GM06990 (cell line): ENCODE measurements at regions not wholly inside any gene's neighbourhood (a gene's known extent, or its start where the extent isn't known, plus 50 kb on each side); places are given as distances from the start of the nearest gene placed in this dataset.

Source experiments
- DNase-seq: peaks from one replicate; pipeline ENCODE4 v3.0.0-alpha.2; 2011; ENCODE audit not compliant: insufficient read length; ENCODE audit errors: extremely low read depth
- H3K27me3 ChIP-seq: replicated peaks from 2 replicates; pipeline ENCODE4 v1.6.0; 2011; ENCODE audit warnings: low read length; ENCODE audit not compliant: control insufficient read depth, insufficient read depth
- H3K36me3 ChIP-seq: 2 replicates; pipeline ENCODE4 v1.5.1; 2011; ENCODE audit warnings: low read length; ENCODE audit not compliant: control insufficient read depth, insufficient read depth
- H3K4me3 ChIP-seq: replicated peaks from 2 replicates; pipeline ENCODE4 v1.5.1; 2011; ENCODE audit warnings: low read depth, mild to moderate bottlenecking, control low read depth, low read length
- TF ChIP-seq, protein P1 (sequence below): IDR thresholded peaks from 2 replicates; pipeline ENCODE4 v1.5.1; 2011; ENCODE audit warnings: low read length, control low read depth, mild to moderate bottlenecking, inconsistent platforms; ENCODE audit not compliant: insufficient read depth, poor library complexity, severe bottlenecking

DNA sequence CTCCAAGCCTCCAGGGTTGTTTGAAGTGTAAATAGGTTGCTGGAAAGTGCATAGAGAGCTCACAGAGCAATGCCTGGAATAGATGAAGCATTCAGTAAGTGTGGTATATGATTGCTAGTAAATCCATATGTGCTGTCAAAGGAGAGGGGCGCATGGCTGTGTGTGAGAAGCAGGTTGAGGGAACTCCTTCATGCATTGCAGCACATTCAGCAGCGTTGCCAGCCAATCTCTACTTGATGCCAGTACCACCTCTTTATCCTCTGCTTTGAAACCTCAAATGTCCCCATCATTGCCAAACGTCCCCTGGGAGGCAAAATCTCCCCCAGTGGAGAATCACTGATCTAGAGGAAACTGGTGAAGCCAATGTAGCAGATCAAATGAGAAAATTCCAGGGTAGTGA, 82.7 kb upstream of the RALGAPA2 start:
- Histone ChIP-seq H3K36me3 (no peaks in the 10 kb centered on the region), H3K4me3 (no peak overlapping the region), H3K27me3 (no peaks in the 10 kb centered on the region)
- DNase-seq = no peak
- TF ChIP-seq, protein P1, sequence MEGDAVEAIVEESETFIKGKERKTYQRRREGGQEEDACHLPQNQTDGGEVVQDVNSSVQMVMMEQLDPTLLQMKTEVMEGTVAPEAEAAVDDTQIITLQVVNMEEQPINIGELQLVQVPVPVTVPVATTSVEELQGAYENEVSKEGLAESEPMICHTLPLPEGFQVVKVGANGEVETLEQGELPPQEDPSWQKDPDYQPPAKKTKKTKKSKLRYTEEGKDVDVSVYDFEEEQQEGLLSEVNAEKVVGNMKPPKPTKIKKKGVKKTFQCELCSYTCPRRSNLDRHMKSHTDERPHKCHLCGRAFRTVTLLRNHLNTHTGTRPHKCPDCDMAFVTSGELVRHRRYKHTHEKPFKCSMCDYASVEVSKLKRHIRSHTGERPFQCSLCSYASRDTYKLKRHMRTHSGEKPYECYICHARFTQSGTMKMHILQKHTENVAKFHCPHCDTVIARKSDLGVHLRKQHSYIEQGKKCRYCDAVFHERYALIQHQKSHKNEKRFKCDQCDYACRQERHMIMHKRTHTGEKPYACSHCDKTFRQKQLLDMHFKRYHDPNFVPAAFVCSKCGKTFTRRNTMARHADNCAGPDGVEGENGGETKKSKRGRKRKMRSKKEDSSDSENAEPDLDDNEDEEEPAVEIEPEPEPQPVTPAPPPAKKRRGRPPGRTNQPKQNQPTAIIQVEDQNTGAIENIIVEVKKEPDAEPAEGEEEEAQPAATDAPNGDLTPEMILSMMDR = no peak

DNA sequence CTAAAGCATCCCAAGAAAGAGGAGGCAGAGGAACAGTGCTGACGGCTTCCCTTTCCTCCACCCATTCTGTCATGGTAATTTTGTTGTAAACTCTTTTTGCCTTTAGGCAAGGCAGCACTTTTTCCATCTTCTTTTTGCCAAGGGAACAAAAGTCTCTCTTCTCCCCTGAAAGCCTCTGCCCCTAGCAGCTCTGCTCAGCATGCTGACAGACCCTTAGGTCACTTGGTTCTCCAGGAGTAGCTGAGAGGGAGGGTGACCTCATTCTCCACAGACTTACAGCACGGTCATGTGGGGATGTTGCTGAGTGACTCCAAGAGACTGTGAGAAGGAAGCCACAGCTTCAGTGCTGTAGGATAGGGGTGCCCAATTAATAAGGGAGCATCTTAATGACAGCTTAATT, 81.1 kb upstream of the RALGAPA2 start:
- DNase-seq = no peak
- TF ChIP-seq, protein P1 = no peak
- no peaks in the 10 kb centered on the region for H3K27me3 ChIP-seq

DNA sequence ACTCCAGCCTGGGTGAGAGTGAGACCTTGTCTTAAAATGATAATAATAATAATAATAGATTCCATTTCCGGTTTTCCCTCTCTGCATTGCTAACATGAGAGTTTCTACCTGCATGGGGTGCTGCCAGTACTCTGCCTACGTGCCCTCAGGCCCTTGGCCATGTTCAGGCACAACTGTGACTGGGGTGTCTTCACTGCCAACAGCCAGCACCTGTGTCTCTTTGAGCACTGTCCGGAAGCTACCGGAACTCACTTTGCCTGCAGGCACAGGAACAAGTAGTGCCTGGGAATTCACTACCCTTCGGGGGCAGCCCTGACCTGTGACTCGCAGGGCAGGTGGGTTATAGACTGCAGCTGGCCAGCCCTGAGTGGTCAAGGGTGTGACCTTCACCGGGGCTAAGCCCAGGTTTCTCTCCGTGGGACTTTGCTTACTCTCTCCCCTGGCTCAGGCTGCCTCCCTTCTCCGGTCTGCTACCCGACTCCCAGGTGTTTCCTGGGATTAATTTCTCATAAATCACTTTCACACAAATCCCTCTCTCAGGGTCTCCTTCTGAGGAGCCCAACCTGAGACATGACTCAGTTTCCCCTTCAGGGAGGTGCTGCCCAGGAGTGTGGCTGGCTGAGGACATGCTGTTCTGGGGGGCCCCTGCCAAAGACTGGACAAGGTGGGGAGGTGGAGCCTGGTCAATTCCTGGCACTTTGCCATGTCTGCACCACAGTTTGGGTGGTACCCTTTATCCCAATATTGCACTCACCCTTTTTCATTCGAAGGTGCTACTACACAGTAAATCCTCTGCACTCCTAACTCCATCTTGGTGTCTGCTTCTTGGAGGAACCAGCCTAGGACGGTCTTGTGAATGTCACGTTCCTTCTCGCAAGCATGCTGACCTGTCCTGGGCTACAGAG, 79.5 kb upstream of the RALGAPA2 start:
- Histone ChIP-seq H3K27me3 (no peaks in the 10 kb centered on the region), H3K4me3 (no peak overlapping the region), H3K36me3 (no peaks in the 10 kb centered on the region)
- TF ChIP-seq, protein P1 = no peak
- no peak for DNase-seq

More for the DNA sequence above, 81.1 kb upstream of the RALGAPA2 start:
- Histone ChIP-seq H3K4me3 (no peak overlapping the region), H3K36me3 (no peaks in the 10 kb centered on the region)

DNA sequence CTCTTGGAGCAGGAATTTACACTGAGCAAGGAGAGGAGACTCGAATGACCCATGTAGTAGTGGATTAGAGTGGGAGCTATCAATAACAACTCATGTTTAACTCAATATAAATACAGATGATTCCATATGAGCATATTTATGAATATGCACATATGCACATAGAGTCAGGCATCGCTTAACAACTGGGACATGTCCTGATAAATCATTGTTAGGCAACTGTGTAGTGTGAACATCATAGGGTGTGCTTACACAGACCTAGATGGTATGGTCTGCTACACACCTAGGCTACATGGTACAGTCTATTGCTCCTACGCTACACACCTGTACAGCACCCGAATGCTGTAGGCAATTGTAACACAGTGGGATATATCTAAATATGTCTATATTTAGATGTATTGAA, 75.9 kb upstream of the RALGAPA2 start:
- TF ChIP-seq, protein P1 = no peak

DNA sequence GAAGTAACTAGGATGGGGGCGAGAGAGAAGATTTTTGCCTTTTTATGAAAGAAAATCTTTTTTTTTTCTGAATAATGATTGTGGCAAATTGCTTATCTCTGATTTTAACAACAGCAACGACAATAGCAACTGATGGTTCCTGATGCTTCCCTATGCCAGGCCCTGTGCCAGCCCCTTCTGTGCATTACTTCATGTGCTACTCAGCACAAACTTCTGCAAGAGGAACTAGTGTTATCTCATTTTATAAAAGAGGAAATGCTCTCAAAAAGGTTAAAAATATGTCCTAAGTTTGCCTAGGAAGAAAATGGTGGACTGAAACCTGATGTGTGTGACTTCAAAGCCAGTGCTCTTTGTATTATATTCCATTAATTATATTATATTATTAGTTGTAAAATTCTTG, 74.0 kb upstream of the RALGAPA2 start:
- no peak for DNase-seq
- no peak overlapping the region for H3K4me3 ChIP-seq
- TF ChIP-seq, protein P1 = no peak
- H3K27me3 ChIP-seq = no peaks in the 10 kb centered on the region
- H3K36me3 ChIP-seq = no peaks in the 10 kb centered on the region

More for the DNA sequence above, 75.9 kb upstream of the RALGAPA2 start:
- no peaks in the 10 kb centered on the region for H3K36me3 ChIP-seq
- no peaks in the 10 kb centered on the region for H3K27me3 ChIP-seq
- DNase-seq = no peak
- H3K4me3 ChIP-seq = no peak overlapping the region
